ENCODE measurements at regions not wholly inside any gene's neighbourhood (a gene's known extent, or its start where the extent isn't known, plus 50 kb on each side); places are given as distances from the start of the nearest gene placed in this dataset.

- TF ChIP-seq POLR2A (IDR thresholded peaks at IDR 0.05) = no peak
- no peak for TF ChIP-seq CTCF (IDR thresholded peaks at IDR 0.05)
- DNase-seq (ENCODE audit: low spot score in 2 of 2) = no peak
- intact Hi-C loops (cut with DNase I; ENCODE audit: low total_unique reads) = no loop called here
- H3K4me3 ChIP-seq (ENCODE audit: low read depth, poor library complexity, severe bottlenecking) = no peak overlapping the region
- WGBS, 2 donors = 75 to 86% methylated on average over 5 of the region's 5 CpGs
Measured at GRCh38 chr5:96054311-96055030, 92.8 kb upstream of the ELL2 start.

GRCh38 chr5:96053063-96053735 lies 91.5 kb upstream of the ELL2 start:
- no peak overlapping the region for H3K4me3 ChIP-seq (ENCODE audit: low read depth, poor library complexity, severe bottlenecking)
- no peak for TF ChIP-seq POLR2A (IDR thresholded peaks at IDR 0.05)
- TF ChIP-seq CTCF (IDR thresholded peaks at IDR 0.05) = no peak
- no peak for DNase-seq (ENCODE audit: low spot score in 2 of 2)
- 71 to 76% methylated on average over 3 of the region's 3 CpGs for WGBS, 2 donors
- intact Hi-C loops (cut with DNase I; ENCODE audit: low total_unique reads) = no loop called here

- no peak for DNase-seq (ENCODE audit: low spot score in 2 of 2)
- no peak overlapping the region for H3K4me3 ChIP-seq (ENCODE audit: low read depth, poor library complexity, severe bottlenecking)
- intact Hi-C loops (cut with DNase I; ENCODE audit: low total_unique reads) = no loop called here
- TF ChIP-seq CTCF (IDR thresholded peaks at IDR 0.05) = no peak
- no peak for TF ChIP-seq POLR2A (IDR thresholded peaks at IDR 0.05)
- 89 to 100% methylated on average over 1 of the region's 1 CpG for WGBS, 2 donors
Measured at GRCh38 chr5:96052374-96052773, 90.7 kb upstream of the ELL2 start.

GRCh38 chr5:96051401-96051830 lies 89.8 kb upstream of the ELL2 start:
- TF ChIP-seq CTCF (IDR thresholded peaks at IDR 0.05) (no peak), POLR2A (IDR thresholded peaks at IDR 0.05) (no peak)
- H3K4me3 ChIP-seq (ENCODE audit: low read depth, poor library complexity, severe bottlenecking) = no peak overlapping the region
- DNase-seq (ENCODE audit: low spot score in 2 of 2) = no peak
- WGBS, 2 donors = 18 to 22% methylated on average over 4 of the region's 4 CpGs
- intact Hi-C loops (cut with DNase I; ENCODE audit: low total_unique reads) = no loop called here

GRCh38 chr5:96050273-96050880 lies 88.7 kb upstream of the ELL2 start:
- DNase-seq (ENCODE audit: low spot score in 2 of 2) = no peak
- 82 to 84% methylated on average over 7 of the region's 7 CpGs for WGBS, 2 donors
- intact Hi-C loops (cut with DNase I; ENCODE audit: low total_unique reads) = no loop called here
- no peak for TF ChIP-seq CTCF (IDR thresholded peaks at IDR 0.05)
- TF ChIP-seq POLR2A (IDR thresholded peaks at IDR 0.05) = no peak
- no peak overlapping the region for H3K4me3 ChIP-seq (ENCODE audit: low read depth, poor library complexity, severe bottlenecking)

Data from lower leg skin (tissue), 4 donors.